Gastroesophageal sphincter (tissue), 4 donors: ENCODE measurements at regions not wholly inside any gene's neighbourhood (a gene's known extent, or its start where the extent isn't known, plus 50 kb on each side); places are given as distances from the start of the nearest gene placed in this dataset.
A peak's percentile ranks its signal among the peaks of the same experiment; 100 is the strongest.

Experiments used
- ATAC-seq: fragments of 150-250 bp; one replicate; pipeline ENCODE4 v1.9.1; 2016; ENCODE audit warnings: mild to moderate bottlenecking, moderate library complexity
- H3K27ac ChIP-seq, 4 donors: fragments of 200-600 bp; sonication (generic) in 3 of 4; 1 replicate in 3 of 4; 2 replicates in 1 of 4; pipeline ENCODE4 v1.5.1; 2016 to 2019
- H3K27me3 ChIP-seq: fragments of 200-600 bp; sonication (generic); one replicate; pipeline ENCODE4 v1.5.1; 2019
- H3K36me3 ChIP-seq, 2 donors: fragments of 200-600 bp; sonication (generic); one replicate each; pipeline ENCODE4 v1.5.1; 2019; ENCODE audit warnings: control low read depth in 1 of 2
- H3K4me1 ChIP-seq, 3 donors: fragments of 200-600 bp; sonication (generic); 1 replicate in 2 of 3; 2 replicates in 1 of 3; pipeline ENCODE4 v1.5.1; 2016 to 2019; ENCODE audit warnings: control low read depth in 2 of 3
- H3K4me3 ChIP-seq, 2 donors: fragments of 200-600 bp; sonication (generic); one replicate each; pipeline ENCODE4 v1.5.1; 2019; ENCODE audit warnings: mild to moderate bottlenecking in 1 of 2, moderate library complexity in 1 of 2
- H3K9me3 ChIP-seq, 3 donors: fragments of 200-600 bp; sonication (generic); one replicate each; pipeline ENCODE4 v1.5.1; 2017 to 2019; ENCODE audit warnings: control low read depth in 2 of 3
- EP300 ChIP-seq: sonication (generic); formaldehyde crosslinking; IDR thresholded peaks from one replicate; pipeline ENCODE4 v1.6.1; 2017; ENCODE audit warnings: antibody characterized with exemption, mild to moderate bottlenecking
- POLR2A ChIP-seq, 2 donors: fragments of 450-650 bp; IDR thresholded peaks; one replicate each; pipeline ENCODE4 v1.6.1; 2017; ENCODE audit warnings: antibody characterized with exemption in 2 of 2, mild to moderate bottlenecking in 2 of 2, moderate library complexity in 1 of 2
- POLR2AphosphoS5 ChIP-seq: sonication (generic); formaldehyde crosslinking; IDR thresholded peaks from one replicate; pipeline ENCODE4 v1.6.1; 2017; ENCODE audit warnings: antibody characterized with exemption
- WGBS, 2 donors: methylation state at CpG; one replicate each; pipeline ENCODE4 v1.1.5; 2018; ENCODE audit warnings: low coverage in 1 of 2; 5-methylcytosine and 5-hydroxymethylcytosine counted together
- TF ChIP-seq, protein P1 (sequence below), 4 experiments: fragments of 200-600 bp in 2 of 4; fragments of 450-650 bp in 2 of 4; sonication (generic) in 1 of 4; IDR thresholded peaks; one replicate each; pipeline ENCODE4 v1.5.1; 2017 to 2019; ENCODE audit warnings: antibody characterized with exemption in 4 of 4, mild to moderate bottlenecking in 2 of 4, moderate library complexity in 2 of 4

DNA sequence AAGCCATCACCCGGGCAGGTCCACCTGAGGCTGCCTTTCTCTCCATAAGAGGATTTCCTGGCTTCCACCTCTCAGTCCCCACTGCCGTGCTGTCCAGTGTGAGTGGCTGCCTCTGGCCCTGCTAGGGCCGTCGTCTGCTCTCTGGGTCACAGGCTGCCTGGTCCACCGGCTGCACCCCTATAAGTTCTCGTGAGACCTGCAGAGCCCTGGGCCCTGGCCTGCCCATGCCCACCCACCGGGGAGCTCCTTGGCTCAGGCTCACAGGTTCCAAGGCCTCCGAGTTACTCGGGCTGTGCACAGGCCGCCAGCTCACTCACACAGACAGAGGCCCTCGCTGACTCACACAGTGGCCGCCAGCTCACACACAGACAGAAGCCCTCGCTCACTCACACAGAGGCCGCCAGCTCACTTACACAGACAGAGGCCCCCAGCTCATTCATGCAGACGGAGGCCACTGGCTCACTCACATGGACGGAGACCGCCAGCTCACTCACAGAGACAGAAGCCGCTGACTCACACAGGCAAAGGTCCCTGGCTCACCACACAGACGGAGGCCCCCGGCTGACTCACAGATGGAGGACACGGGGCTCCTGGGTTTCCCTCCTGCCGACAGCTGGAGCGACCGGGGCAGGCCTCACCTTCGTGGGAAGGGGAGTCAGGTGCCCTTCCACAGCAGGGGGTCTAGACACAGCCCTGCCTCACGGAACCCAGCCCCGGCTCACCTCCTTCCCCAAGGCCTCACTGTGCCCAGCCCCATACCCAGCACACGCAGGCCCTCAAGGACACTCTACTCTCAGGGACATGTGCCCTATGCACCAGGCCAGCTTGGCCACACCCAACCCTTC lies 334.1 kb upstream of the MYT1L start:
- Histone ChIP-seq H3K36me3 (no peaks in the 10 kb centered on the region), H3K9me3 (no peaks in the 10 kb centered on the region), H3K4me3 (no peak overlapping the region), H3K27me3 (no peaks in the 10 kb centered on the region), H3K27ac (no peak overlapping the region), H3K4me1 (peaks cover 0 to 32% (median 0%) of the 10 kb centered on the region in 3 donors)
- TF ChIP-seq EP300: no peak
- no peak for TF ChIP-seq POLR2AphosphoS5
- no peak for TF ChIP-seq POLR2A (IDR thresholded peaks at IDR 0.05)
- no peak for ATAC-seq
- WGBS, 2 donors: 61 to 95% methylated on average over 2 to 6 of the region's 28 CpGs

DNA sequence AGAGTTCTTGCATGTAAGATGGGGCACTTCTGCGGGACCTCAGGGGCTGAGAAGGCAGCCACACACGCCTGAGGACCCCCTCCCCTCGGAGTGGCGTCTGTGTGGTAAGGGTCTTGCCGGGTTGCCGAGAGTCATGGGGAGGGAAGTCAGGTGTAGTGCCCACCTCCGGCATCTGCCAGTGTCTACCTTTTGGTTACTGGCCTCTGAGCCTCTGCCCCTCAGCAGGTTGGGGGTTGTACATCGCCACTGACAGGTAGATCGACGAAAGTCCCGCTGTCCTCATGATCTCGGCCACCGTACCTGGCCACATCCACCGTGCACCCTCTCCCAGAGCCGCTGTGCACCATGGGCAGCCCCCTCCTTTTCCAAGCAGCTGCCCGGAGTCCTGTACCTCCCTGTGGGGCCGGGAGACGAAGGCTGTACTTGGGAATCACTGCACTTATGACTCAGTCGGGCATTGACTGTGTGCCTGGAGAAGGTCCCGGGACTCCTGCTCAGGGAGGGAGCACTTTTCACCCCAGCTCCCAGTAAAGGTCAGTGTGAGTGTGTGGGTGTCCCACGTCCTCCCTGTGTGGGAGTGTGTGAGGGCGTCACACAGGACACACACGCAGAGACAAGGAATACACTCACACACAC lies 332.4 kb upstream of the MYT1L start:
- Histone ChIP-seq H3K27ac (no peak overlapping the region), H3K36me3 (no peaks in the 10 kb centered on the region), H3K27me3 (no peaks in the 10 kb centered on the region), H3K4me3 (no peak overlapping the region), H3K9me3 (no peaks in the 10 kb centered on the region), H3K4me1 (peaks cover 0 to 32% (median 0%) of the 10 kb centered on the region in 3 donors)
- 70% methylated on average over 11 of the region's 23 CpGs; no CpG with 5 or more reads in 1 of the 2 donors for WGBS, 2 donors
- no peak for TF ChIP-seq POLR2AphosphoS5
- TF ChIP-seq EP300: no peak
- TF ChIP-seq, protein P1, sequence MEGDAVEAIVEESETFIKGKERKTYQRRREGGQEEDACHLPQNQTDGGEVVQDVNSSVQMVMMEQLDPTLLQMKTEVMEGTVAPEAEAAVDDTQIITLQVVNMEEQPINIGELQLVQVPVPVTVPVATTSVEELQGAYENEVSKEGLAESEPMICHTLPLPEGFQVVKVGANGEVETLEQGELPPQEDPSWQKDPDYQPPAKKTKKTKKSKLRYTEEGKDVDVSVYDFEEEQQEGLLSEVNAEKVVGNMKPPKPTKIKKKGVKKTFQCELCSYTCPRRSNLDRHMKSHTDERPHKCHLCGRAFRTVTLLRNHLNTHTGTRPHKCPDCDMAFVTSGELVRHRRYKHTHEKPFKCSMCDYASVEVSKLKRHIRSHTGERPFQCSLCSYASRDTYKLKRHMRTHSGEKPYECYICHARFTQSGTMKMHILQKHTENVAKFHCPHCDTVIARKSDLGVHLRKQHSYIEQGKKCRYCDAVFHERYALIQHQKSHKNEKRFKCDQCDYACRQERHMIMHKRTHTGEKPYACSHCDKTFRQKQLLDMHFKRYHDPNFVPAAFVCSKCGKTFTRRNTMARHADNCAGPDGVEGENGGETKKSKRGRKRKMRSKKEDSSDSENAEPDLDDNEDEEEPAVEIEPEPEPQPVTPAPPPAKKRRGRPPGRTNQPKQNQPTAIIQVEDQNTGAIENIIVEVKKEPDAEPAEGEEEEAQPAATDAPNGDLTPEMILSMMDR (IDR thresholded peaks at IDR 0.05): no peak
- TF ChIP-seq POLR2A (IDR thresholded peaks at IDR 0.05): no peak
- no peak for ATAC-seq

DNA sequence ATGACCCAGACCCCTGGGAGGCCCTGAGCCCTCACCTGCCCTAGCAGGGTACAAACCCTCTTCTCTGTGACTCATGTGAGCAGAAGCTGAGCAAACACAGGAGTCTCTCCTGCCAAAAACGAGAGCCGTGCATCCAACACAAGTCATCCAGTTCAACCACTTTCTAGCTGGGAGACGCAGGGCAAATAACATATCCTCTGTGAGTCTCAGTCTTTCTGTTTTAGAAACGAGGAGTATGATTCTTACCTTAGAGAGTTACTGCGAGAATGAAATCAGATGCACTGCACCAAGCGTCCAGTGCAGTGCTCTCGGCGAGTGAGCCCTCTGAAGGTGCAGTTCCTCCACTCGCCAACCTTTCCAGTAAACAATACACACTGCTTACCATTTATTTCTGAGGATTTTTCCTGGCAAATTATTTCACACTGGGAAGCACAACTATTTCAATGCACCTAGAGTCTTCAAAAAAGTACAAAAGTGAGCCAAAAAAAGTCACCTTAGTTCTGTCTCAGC lies 331.8 kb upstream of the MYT1L start:
- no peaks in the 10 kb centered on the region for H3K9me3 ChIP-seq
- WGBS, 2 donors: 17% methylated on average over 1 of the region's 9 CpGs; no CpG with 5 or more reads in 1 of the 2 donors
- peak overlapping the region in 1 of 4 donors; percentile 53 for H3K27ac ChIP-seq
- TF ChIP-seq POLR2A (IDR thresholded peaks at IDR 0.05) (no peak), POLR2AphosphoS5 (no peak), EP300 (no peak)
- TF ChIP-seq, protein P1 (IDR thresholded peaks at IDR 0.05): no peak
- no peaks in the 10 kb centered on the region for H3K27me3 ChIP-seq
- H3K4me1 ChIP-seq: peaks cover 0 to 32% (median 0%) of the 10 kb centered on the region in 3 donors
- H3K36me3 ChIP-seq: no peaks in the 10 kb centered on the region
- no peak for ATAC-seq
- H3K4me3 ChIP-seq: no peak overlapping the region

DNA sequence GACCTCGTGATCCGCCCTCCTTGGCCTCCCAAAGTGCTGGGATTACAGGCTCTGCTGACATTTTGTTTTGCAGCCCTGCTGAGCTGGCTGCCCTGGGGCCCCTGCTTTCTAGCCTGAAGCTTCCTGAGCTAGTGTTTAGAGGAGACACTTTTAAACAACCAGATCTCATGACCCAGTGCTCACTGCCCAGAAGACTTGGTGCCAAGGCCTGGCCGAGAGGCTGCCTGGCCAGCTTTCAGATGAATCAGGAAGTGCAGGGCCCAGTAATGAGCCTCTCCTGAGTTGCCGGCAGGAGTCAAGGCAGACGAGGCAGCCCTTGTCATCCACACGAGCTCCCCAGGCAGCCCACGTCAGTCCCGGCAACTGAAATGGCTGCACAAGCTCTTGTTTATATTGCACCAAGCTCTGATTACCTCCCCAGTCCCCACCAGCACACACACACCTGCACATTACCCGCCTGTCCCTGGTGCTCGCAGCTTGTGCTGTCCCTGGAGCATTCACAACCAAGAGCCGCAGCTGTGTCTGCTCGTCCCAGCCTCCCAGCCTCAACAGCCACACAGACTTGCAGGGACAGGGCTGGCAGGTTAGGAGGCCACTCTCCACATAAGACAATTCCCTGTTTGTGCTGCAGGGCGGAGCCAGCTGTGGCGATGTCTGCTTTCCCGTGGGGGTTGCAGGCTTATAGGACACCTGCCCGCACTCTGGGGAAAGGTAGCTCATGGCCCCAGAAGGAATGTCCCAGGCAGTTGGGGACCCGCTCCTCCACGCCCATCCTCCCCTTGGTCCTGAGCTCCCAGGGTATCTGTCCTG lies 331.2 kb upstream of the MYT1L start:
- no CpG with 5 or more reads among the region's 18 CpGs for WGBS, 2 donors
- no peaks in the 10 kb centered on the region for H3K36me3 ChIP-seq
- H3K4me3 ChIP-seq: no peak overlapping the region
- peaks cover 0 to 32% (median 0%) of the 10 kb centered on the region in 3 donors for H3K4me1 ChIP-seq
- H3K9me3 ChIP-seq: no peaks in the 10 kb centered on the region
- no peak for TF ChIP-seq EP300
- TF ChIP-seq, protein P1 (IDR thresholded peaks at IDR 0.05): no peak
- TF ChIP-seq POLR2AphosphoS5: no peak
- no peak for TF ChIP-seq POLR2A (IDR thresholded peaks at IDR 0.05)
- H3K27me3 ChIP-seq: no peaks in the 10 kb centered on the region
- peak; percentile 71 for ATAC-seq
- peak overlapping the region in 3 of 4 donors; percentile 2 to 53 (median 6) for H3K27ac ChIP-seq
